GM18951 (cell line): ENCODE measurements at regions not wholly inside any gene's neighbourhood (a gene's known extent, or its start where the extent isn't known, plus 50 kb on each side); places are given as distances from the start of the nearest gene placed in this dataset.
"Not testable (repeated sequence)": the region's sequence is repeated elsewhere in the genome, so short reads cannot be mapped to it uniquely, and the experiment has no call there.

Experiments used
- POLR2A ChIP-seq: IDR thresholded peaks from 4 replicates; pipeline ENCODE4 v1.6.1; 2011; ENCODE audit warnings: mild to moderate bottlenecking; ENCODE audit not compliant: insufficient read length, insufficient read depth; ENCODE audit errors: extremely low read depth
- in situ Hi-C: fragments of 300-500 bp; cut with MboI; formaldehyde crosslinking; loops from one replicate; pipeline ENCODE4 v1.12.0; 2022; ENCODE audit warnings: low sequenced_read_pairs, mixed read lengths, inconsistent platforms; ENCODE audit not compliant: unreplicated experiment

- no peak for TF ChIP-seq POLR2A
- in situ Hi-C loops = no loop called here
These were observed 615.3 kb downstream of the TRIB2 start for GRCh38 chr2:13332060-13332459.

GRCh38 chr2:13334071-13334470 is 617.3 kb downstream of the TRIB2 start:
- in situ Hi-C loops = not testable (repeated sequence)

- in situ Hi-C loops = no loop called here
- no peak for TF ChIP-seq POLR2A
These were observed 617.8 kb downstream of the TRIB2 start for GRCh38 chr2:13334545-13334944.

GRCh38 chr2:13335862-13336535 is 619.3 kb downstream of the TRIB2 start:
- no peak for TF ChIP-seq POLR2A
- in situ Hi-C loops = no loop called here

GRCh38 chr2:13351068-13351467 is 634.3 kb downstream of the TRIB2 start:
- TF ChIP-seq POLR2A = no peak
- in situ Hi-C loops = no loop called here

- in situ Hi-C loops = no loop called here
These were observed 636.3 kb downstream of the TRIB2 start for GRCh38 chr2:13353083-13353482.

GRCh38 chr2:13354031-13354430 is 637.3 kb downstream of the TRIB2 start:
- in situ Hi-C loops = no loop called here
- TF ChIP-seq POLR2A = no peak

More at GRCh38 chr2:13353083-13353482, 636.3 kb downstream of the TRIB2 start:
- TF ChIP-seq POLR2A = no peak

- in situ Hi-C loops = not testable (repeated sequence)
These were observed 665.2 kb downstream of the TRIB2 start for GRCh38 chr2:13381928-13382327.

GRCh38 chr2:13389172-13389571 is 672.4 kb downstream of the TRIB2 start:
- in situ Hi-C loops = not testable (repeated sequence)

- no peak for TF ChIP-seq POLR2A
- in situ Hi-C loops = no loop called here
These were observed 673.9 kb downstream of the TRIB2 start for GRCh38 chr2:13390676-13391075.

- in situ Hi-C loops = no loop called here
- TF ChIP-seq POLR2A = no peak
These were observed 684.6 kb downstream of the TRIB2 start for GRCh38 chr2:13401312-13401711.

- no peak for TF ChIP-seq POLR2A
- in situ Hi-C loops = no loop called here
These were observed 697.3 kb downstream of the TRIB2 start for GRCh38 chr2:13413989-13414388.

GRCh38 chr2:13414897-13415296 is 698.2 kb downstream of the TRIB2 start:
- no peak for TF ChIP-seq POLR2A
- in situ Hi-C loops = no loop called here

- in situ Hi-C loops = no loop called here
- TF ChIP-seq POLR2A = no peak
These were observed 717.2 kb downstream of the TRIB2 start for GRCh38 chr2:13433954-13434353.

GRCh38 chr2:13443554-13444261 is 727.0 kb downstream of the TRIB2 start:
- in situ Hi-C loops = not testable (repeated sequence)
